HUES64 (cell line): ENCODE measurements at regions not wholly inside any gene's neighbourhood (a gene's known extent, or its start where the extent isn't known, plus 50 kb on each side); places are given as distances from the start of the nearest gene placed in this dataset.
"Not testable (repeated sequence)": the region's sequence is repeated elsewhere in the genome, so short reads cannot be mapped to it uniquely, and the experiment has no call there.

ENCODE experiments used
- H3K27ac ChIP-seq: 2 replicates; pipeline ENCODE4 v1.7.0; 2013; ENCODE audit warnings: low read depth, low read length, inconsistent platforms
- H3K27me3 ChIP-seq: 2 replicates; pipeline ENCODE4 v1.6.1; 2013; ENCODE audit warnings: mild to moderate bottlenecking, low read length; ENCODE audit not compliant: insufficient read depth
- H3K36me3 ChIP-seq: 2 replicates; pipeline ENCODE4 v1.6.1; 2013; ENCODE audit warnings: mild to moderate bottlenecking, low read length; ENCODE audit not compliant: insufficient read depth
- H3K4me1 ChIP-seq: 2 replicates; pipeline ENCODE4 v1.6.1; 2013; ENCODE audit warnings: mild to moderate bottlenecking, low read length, moderate library complexity; ENCODE audit not compliant: insufficient read depth
- H3K4me3 ChIP-seq: 2 replicates; pipeline ENCODE4 v1.5.1; 2013; ENCODE audit warnings: mild to moderate bottlenecking, low read length, moderate library complexity
- H3K9ac ChIP-seq: 2 replicates; pipeline ENCODE4 v1.6.1; 2013; ENCODE audit warnings: mild to moderate bottlenecking, low read depth, low read length
- H3K9me3 ChIP-seq: 2 replicates; pipeline ENCODE4 v1.6.1; 2013; ENCODE audit warnings: low read depth, low read length; ENCODE audit not compliant: insufficient read depth
- WGBS: fragments of 150-250, 120-280 bp; methylation state at CpG from one replicate; pipeline ENCODE4 v1.1.7; 2013; ENCODE audit warnings: missing lambda C conversion rate; 5-methylcytosine and 5-hydroxymethylcytosine counted together

DNA sequence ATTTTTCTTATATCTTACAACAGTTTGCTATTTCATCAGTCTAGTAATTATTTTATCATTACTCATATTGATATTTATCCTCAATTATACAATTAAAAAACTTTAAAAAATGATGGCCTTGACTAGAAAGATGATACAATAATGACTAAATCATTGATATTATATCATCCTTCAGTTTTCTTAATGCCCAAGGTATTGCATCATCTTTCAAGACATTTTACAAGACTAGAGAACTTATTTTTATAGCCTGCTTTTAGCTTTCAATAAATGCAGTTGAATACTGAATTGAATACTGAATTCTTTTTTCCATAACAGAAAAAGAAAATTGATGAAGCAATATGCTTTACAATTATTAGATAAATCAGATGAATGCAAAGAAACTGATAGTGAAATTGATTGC is 886.5 kb upstream of the LRRC4C start:
- Histone ChIP-seq H3K9ac (no peak overlapping the region), H3K27me3 (no peaks in the 10 kb centered on the region), H3K9me3 (peaks cover 2% of the 10 kb centered on the region; the same call in 1 of the 2 replicates), H3K4me1 (no peaks in the 10 kb centered on the region), H3K4me3 (no peak overlapping the region), H3K36me3 (no peaks in the 10 kb centered on the region), H3K27ac (no peak overlapping the region)

DNA sequence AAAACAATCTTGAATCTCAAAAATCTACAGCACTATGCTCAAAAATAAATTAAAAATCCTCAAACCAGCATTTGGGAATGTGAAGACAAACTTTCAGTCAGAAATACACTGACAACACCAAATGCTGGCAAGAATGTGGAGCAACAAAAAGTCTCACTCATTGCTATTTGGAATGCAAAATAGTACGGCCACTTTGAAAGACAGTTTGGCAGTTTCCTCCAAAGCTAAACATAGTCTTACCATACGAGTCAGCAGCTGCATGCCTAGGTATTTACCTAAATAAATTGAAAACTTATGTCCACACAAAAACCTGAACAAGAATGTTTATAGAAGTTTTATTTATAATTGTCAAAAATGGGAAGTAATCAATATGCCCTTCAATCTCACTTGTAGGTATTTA is 904.2 kb upstream of the LRRC4C start:
- Histone ChIP-seq H3K36me3 (no peaks in the 10 kb centered on the region), H3K4me1 (no peaks in the 10 kb centered on the region), H3K9ac (no peak overlapping the region), H3K27me3 (no peaks in the 10 kb centered on the region), H3K27ac (no peak overlapping the region), H3K4me3 (no peak overlapping the region), H3K9me3 (peaks cover 4% of the 10 kb centered on the region; the same call in 1 of the 2 replicates)
- WGBS, result 87% methylated on average over 2 of the region's 2 CpGs

DNA sequence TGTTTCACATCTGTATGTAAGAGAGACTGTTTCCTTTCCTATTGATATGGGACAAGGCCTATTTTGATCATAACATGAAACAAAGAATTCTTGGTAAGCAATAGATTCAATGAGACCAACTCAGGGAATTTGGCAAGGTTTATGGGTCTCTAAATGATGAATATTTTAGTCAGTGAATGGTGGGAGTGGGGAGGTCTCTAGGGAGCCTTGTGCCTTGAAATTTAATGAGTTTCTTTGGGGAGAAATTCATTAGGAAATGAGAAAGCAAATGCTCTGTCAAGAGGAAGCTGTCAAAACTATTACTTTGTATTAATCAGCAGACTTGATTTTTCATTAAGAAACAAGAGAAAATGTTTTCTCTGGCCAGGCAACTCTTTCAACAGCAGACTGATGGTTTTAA is 921.7 kb upstream of the API5 start:
- H3K9me3 ChIP-seq, result no peaks in the 10 kb centered on the region
- H3K4me3 ChIP-seq, result no peak overlapping the region
- no peaks in the 10 kb centered on the region for H3K4me1 ChIP-seq
- H3K9ac ChIP-seq, result no peak overlapping the region
- no peaks in the 10 kb centered on the region for H3K27me3 ChIP-seq
- H3K27ac ChIP-seq, result no peak overlapping the region
- H3K36me3 ChIP-seq, result no peaks in the 10 kb centered on the region

DNA sequence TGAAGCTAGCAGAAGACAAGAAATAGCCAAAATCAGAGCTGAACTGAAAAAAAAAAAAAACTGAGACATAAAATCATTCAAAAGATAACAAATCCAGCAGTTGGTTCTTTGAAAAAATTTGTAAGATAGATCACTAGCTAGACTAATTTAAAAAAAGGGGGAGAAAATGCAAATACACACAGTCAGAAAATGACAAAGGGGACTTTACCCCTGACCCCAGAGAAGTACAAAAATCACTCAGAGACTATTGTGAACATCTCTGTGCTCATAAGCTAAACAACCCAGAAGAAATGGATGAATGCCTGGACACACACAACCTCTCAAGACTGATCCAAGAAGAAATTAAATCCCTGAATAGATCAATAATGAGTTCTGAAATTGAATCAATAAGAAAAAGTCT is 914.3 kb upstream of the API5 start:
- no peak overlapping the region for H3K9ac ChIP-seq
- H3K4me3 ChIP-seq, result no peak overlapping the region
- no peaks in the 10 kb centered on the region for H3K4me1 ChIP-seq
- no peaks in the 10 kb centered on the region for H3K36me3 ChIP-seq
- no peak overlapping the region for H3K27ac ChIP-seq
- peaks cover 4% of the 10 kb centered on the region; the same call in 1 of the 2 replicates for H3K9me3 ChIP-seq
- H3K27me3 ChIP-seq, result no peaks in the 10 kb centered on the region

DNA sequence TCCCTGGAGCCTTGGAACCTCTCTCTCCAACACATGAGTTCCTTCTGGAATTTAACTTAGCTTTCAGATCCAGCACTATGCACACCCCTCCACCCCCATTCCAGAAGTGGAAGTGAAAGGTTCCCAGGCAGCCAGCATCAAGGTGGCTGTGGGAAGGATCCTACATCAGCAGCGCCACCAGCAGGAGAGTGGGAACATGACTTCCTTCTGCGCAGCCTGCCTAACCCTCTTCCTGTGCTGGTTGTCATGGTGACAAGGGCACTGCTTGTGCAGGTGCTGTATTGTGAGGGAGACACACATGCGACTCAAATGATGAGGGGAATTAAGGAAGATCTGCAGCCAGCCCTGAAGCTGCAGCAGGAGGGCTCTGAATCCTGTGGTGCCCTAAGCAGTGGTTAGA is 904.5 kb upstream of the API5 start:
- Histone ChIP-seq H3K4me3 (no peak overlapping the region), H3K27me3 (no peaks in the 10 kb centered on the region), H3K27ac (peak overlapping the region; percentile 36; the same call in 1 of the 2 replicates), H3K9ac (no peak overlapping the region), H3K4me1 (peaks cover 20% of the 10 kb centered on the region), H3K9me3 (no peaks in the 10 kb centered on the region), H3K36me3 (no peaks in the 10 kb centered on the region)
- WGBS, result 14% methylated on average over 3 of the region's 3 CpGs

DNA sequence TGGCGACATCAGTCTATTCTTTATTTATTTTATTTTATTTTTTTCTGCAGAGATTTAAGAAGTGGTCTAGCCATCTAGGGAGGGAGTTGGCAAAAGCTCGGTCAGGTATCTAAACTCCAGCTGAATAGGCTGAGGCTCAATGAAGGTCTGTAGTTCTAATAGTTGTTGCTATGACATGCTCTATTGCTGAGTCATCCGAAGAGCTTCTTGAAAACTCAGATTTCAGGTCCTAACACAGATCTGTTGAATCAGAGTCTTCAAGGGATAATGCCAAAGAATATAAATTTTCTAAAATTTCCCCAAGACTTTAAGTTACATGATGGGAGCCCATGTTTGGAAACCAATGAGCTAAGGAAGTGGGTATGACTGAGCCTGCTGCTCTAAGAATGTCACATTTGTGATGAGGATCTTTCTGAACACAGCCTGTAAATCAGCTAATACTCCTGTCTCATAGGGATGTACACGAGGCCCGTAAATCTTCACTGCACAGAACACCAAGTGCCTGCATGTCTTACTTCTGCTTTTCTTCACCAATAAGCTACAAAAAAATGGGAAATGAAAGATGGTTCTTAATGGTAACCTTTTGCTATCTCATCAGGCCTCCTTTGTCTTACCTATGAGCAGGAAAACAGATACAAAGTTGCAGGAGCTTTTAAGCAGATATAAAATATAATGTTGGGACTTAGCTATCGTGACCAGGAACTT is 901.4 kb upstream of the API5 start:
- H3K36me3 ChIP-seq, result no peaks in the 10 kb centered on the region
- no peak overlapping the region for H3K4me3 ChIP-seq
- H3K4me1 ChIP-seq, result peaks cover 20% of the 10 kb centered on the region
- H3K27ac ChIP-seq, result no peak overlapping the region
- H3K27me3 ChIP-seq, result no peaks in the 10 kb centered on the region
- no peaks in the 10 kb centered on the region for H3K9me3 ChIP-seq
- 86% methylated on average over 6 of the region's 6 CpGs for WGBS
- H3K9ac ChIP-seq, result no peak overlapping the region

DNA sequence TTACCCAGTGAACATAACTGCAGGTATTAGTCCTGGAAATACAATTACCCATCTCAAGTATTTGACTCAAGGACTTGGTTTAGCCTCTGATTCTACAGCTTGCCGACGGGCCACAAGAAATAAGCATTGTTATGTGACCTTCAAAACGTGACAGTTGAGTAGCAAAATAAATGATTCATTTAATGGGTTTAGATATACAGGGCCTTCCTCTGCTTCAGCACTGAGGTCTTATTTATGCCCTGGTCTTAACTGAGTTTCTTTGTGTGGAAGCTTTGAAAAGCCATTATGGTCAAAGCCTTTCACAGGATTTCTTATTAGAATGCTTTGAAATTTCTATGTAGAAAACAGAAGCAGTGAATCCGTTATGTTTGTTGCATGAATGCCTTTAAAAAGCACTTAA is 899.2 kb upstream of the API5 start:
- H3K27ac ChIP-seq, result no peak overlapping the region
- H3K9me3 ChIP-seq, result no peaks in the 10 kb centered on the region
- no peaks in the 10 kb centered on the region for H3K36me3 ChIP-seq
- H3K4me1 ChIP-seq, result peaks cover 12% of the 10 kb centered on the region
- H3K9ac ChIP-seq, result no peak overlapping the region
- no peak overlapping the region for H3K4me3 ChIP-seq
- H3K27me3 ChIP-seq, result no peaks in the 10 kb centered on the region
- WGBS, result 81% methylated on average over 4 of the region's 4 CpGs

DNA sequence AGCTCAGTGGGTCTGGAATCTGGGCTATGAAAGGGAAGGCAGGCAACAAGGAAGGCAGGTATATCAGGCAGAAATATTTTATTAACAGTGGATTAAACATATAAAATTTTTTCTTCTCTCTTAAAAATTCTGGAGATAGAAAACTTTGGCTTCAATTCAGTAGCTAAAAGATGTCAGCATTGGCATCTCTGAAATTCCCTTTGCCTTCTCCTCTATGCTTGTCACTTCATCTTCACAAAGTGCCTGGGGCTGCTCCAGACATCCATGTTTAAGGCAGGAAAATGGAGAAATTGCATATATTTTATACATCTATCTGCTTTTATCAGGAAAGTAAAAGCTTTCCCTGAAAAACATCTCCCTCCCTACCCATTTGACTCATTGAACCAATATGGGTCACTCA is 894.1 kb upstream of the API5 start:
- Histone ChIP-seq H3K9ac (no peak overlapping the region), H3K4me1 (no peaks in the 10 kb centered on the region), H3K27me3 (no peaks in the 10 kb centered on the region), H3K4me3 (no peak overlapping the region), H3K27ac (no peak overlapping the region), H3K36me3 (no peaks in the 10 kb centered on the region), H3K9me3 (no peaks in the 10 kb centered on the region)

DNA sequence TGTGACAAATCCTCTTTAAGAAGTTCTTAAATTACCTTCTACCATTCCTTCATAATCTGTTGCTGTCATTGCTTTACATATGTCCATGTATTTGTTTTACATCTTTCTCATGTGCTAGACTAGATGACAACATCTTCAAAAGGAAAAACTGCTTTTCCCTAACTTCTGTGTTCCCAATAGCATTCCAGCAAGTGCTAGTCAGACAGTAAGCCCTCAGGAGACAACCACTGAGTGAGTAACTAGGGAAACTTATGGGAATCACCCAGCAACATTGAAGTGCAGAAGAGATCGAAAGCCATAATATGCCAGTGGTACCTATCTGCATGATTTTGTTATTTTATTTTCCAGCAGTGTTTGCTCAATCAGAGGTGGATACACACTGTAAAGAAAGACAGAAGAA is 889.7 kb upstream of the API5 start:
- no peak overlapping the region for H3K4me3 ChIP-seq
- 97% methylated on average over 1 of the region's 1 CpG for whole genome bisulfite sequencing
- no peaks in the 10 kb centered on the region for H3K36me3 ChIP-seq
- H3K9ac ChIP-seq, result no peak overlapping the region
- no peaks in the 10 kb centered on the region for H3K4me1 ChIP-seq
- no peaks in the 10 kb centered on the region for H3K27me3 ChIP-seq
- H3K27ac ChIP-seq, result no peak overlapping the region
- no peaks in the 10 kb centered on the region for H3K9me3 ChIP-seq

DNA sequence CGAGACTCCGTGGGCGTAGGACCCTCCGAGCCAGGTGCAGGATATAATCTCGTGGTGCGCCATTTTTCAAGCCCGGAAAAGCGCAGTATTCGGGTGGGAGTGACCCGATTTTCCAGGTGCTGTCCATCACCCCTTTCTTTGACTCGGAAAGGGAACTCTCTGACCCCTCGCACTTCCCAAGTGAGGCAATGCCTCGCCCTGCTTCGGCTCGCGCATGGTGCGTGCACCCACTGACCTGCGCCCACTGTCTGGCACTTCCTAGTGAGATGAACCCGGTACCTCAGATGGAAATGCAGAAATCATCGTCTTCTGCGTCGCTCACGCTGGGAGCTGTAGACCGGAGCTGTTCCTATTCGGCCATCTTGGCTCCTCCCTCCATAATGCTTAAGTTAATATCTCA is 876.9 kb upstream of the API5 start:
- H3K9ac ChIP-seq, H3K9me3 ChIP-seq, H3K4me3 ChIP-seq, H3K27me3 ChIP-seq, H3K27ac ChIP-seq, H3K4me1 ChIP-seq, H3K36me3 ChIP-seq: not testable (repeated sequence)
- WGBS, result 94% methylated on average over 25 of the region's 25 CpGs

DNA sequence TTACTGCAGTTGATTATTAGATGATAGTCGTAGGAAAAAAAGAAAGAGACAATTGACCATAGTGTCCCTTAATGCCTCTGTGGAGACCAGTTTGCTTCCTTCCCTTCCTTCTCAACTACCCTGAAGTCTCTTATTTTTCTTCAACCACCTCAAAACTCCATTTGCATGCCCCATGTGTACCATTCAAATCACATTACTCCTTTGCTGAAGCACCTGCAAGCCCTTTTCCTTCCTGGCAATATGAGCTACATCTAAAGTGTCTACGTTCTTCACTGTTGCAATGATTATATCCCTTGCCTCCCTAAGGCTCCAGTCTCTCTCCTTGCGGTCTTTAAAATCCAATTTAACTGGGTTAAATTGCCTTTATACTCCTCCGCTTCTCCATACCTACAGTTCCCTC is 867.4 kb upstream of the API5 start:
- no peak overlapping the region for H3K4me3 ChIP-seq
- H3K27ac ChIP-seq, result no peak overlapping the region
- no peaks in the 10 kb centered on the region for H3K4me1 ChIP-seq
- no peak overlapping the region for H3K9ac ChIP-seq
- no peaks in the 10 kb centered on the region for H3K27me3 ChIP-seq
- H3K9me3 ChIP-seq, result no peaks in the 10 kb centered on the region
- H3K36me3 ChIP-seq, result no peaks in the 10 kb centered on the region
- 73% methylated on average over 4 of the region's 4 CpGs for WGBS
